BJ (cell line): ENCODE measurements at regions not wholly inside any gene's neighbourhood (a gene's known extent, or its start where the extent isn't known, plus 50 kb on each side); places are given as distances from the start of the nearest gene placed in this dataset.

ENCODE experiments used
- CTCF ChIA-PET: fragments of 350-600 bp; formaldehyde crosslinking; extraction: SDS; loops from one replicate; lab custom pipeline; 2021; ENCODE audit warnings: antibody characterized with exemption, inconsistent platforms; lab: Yijun Ruan, JAX
- POLR2A ChIA-PET: fragments of 300-600 bp; sonication (Branson Sonifier 250); formaldehyde crosslinking; extraction: SDS; loops from one replicate; lab custom pipeline; 2021; ENCODE audit warnings: antibody characterized with exemption; lab: Charles Lee
- DNase-seq: peaks from one replicate; pipeline ENCODE4 v3.0.0-alpha.2; 2011; ENCODE audit warnings: low read depth
- H3K27me3 ChIP-seq: 2 replicates; pipeline ENCODE4 v1.6.0; 2011; ENCODE audit warnings: low read length; ENCODE audit not compliant: control insufficient read depth, insufficient read depth
- H3K36me3 ChIP-seq: 2 replicates; pipeline ENCODE4 v1.5.1; 2011; ENCODE audit warnings: low read length; ENCODE audit not compliant: control insufficient read depth, insufficient read depth
- H3K4me3 ChIP-seq: 2 replicates; pipeline ENCODE4 v1.5.1; 2011; ENCODE audit warnings: low read depth, mild to moderate bottlenecking, control low read depth, low read length
- TF ChIP-seq, protein P1 (sequence below): IDR thresholded peaks from 2 replicates; pipeline ENCODE4 v1.5.1; 2011; ENCODE audit warnings: low read depth, mild to moderate bottlenecking, control low read depth, inconsistent platforms, low read length, moderate library complexity; ENCODE audit not compliant: insufficient read depth

DNA sequence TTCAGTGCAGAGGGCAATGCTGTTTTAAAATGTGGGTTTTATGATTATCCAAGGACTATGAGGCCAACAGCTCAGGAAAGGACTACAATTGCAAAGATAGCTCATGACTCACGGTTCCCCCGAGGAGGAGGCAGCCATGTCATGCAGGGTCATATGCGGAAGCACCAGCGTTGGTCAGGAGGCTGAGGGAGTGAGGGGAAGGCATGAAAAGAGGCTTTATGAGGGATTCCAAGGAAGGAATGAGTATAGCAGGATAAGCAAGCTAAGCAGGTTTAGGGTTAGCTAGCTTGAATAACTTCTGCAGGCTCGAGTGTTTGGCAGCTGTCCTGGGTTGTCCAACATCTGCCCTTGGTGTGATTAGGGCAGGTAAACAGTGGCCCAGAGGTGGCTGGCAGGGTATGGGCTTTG, 495.1 kb downstream of the SETD4 start:
- TF ChIP-seq, protein P1, sequence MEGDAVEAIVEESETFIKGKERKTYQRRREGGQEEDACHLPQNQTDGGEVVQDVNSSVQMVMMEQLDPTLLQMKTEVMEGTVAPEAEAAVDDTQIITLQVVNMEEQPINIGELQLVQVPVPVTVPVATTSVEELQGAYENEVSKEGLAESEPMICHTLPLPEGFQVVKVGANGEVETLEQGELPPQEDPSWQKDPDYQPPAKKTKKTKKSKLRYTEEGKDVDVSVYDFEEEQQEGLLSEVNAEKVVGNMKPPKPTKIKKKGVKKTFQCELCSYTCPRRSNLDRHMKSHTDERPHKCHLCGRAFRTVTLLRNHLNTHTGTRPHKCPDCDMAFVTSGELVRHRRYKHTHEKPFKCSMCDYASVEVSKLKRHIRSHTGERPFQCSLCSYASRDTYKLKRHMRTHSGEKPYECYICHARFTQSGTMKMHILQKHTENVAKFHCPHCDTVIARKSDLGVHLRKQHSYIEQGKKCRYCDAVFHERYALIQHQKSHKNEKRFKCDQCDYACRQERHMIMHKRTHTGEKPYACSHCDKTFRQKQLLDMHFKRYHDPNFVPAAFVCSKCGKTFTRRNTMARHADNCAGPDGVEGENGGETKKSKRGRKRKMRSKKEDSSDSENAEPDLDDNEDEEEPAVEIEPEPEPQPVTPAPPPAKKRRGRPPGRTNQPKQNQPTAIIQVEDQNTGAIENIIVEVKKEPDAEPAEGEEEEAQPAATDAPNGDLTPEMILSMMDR: no peak
- POLR2A ChIA-PET: interaction anchor here (0.6 to 1.0 kb wide), 2 partner anchors 138 to 274 kb away, joined by 3 to 5 read pairs; no protein-coding TSS in a partner anchor
- Histone ChIP-seq H3K27me3 (no peaks in the 10 kb centered on the region), H3K36me3 (no peaks in the 10 kb centered on the region), H3K4me3 (no peak overlapping the region)
- CTCF ChIA-PET: interaction anchor here (0.7 to 1.6 kb wide), 4 partner anchors 44 to 677 kb away, joined by 3 to 5 read pairs (median 4); no protein-coding TSS in a partner anchor
- DNase-seq: peak; percentile 76

DNA sequence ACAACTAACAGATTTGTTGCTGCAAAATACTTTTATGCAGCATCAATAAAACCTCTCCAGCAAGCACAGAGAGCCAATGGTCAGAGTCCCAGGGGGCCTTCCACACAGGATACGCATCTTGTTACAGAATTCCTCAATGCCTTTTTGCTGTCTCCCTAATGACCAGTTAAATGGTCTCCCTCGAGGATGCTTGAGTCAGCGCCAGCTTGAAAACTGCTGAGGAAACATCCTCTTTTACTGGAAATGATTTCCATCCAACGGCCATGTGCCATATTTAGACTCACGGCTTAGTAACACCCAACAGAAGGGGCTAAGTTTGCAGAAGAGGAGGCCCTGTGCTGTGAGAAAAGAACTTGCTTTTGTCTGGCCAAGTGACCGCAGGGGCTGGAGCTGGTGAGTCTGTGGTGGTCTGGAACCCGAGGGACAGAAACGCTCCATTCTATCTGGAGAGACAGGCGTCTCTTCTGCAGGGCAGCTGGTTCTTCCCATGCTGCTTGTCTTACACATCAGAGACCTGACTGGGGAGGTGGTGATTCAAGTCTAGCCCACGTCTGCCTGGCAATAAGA, 496.4 kb downstream of the SETD4 start:
- TF ChIP-seq, protein P1: no peak
- Histone ChIP-seq H3K27me3 (no peaks in the 10 kb centered on the region), H3K4me3 (peak overlapping the region; percentile 27), H3K36me3 (no peaks in the 10 kb centered on the region)
- CTCF ChIA-PET: interaction anchor here (0.7 to 1.2 kb wide), 3 partner anchors 9 to 276 kb away, joined by 3 to 4 read pairs (median 3); no protein-coding TSS in a partner anchor
- peak; percentile 93 for DNase-seq
- POLR2A ChIA-PET: no interaction called here

DNA sequence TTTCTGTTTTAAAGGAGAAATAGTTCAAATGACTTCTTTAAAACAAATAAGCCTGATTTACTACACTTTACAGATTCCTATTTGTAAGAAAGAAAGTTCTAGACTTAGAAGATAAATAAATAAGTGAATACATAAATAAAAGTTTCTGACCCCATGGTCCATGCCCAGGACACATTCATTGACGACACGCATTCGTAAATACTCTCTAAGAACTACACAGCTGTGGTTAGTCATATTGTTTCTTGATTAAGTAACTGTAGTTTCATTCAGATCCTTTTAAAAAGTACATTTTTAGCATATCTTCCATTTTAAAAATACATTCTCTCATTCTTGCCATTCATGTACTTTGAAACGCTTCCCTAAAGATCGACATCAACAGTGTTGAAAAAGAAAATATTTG, 497.4 kb downstream of the SETD4 start:
- ChIA-PET POLR2A (no interaction called here), CTCF (interaction anchor here (1.2 kb wide), 1 partner anchor 10 kb away, joined by 3 read pairs; no protein-coding TSS in a partner anchor)
- TF ChIP-seq, protein P1: no peak
- H3K27me3 ChIP-seq: no peaks in the 10 kb centered on the region
- no peaks in the 10 kb centered on the region for H3K36me3 ChIP-seq
- no peak overlapping the region for H3K4me3 ChIP-seq
- no peak for DNase-seq

DNA sequence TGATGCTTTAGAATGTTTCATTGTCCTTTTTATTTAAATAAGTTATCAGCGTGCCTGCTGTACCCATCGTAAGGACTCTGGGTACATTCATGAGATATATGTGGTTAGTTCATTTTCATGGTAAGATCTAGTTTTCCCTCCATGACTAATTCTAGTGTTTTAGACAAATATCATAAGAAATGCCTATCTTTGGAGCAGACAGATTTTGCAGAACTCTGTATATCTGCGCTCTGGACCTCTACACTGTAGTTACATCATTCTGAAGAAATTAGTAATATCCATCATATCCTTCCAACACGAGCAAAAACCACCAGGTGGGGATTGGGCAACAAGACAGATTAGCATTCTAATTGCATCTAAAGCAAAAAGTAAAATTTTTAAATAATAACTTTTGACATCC, 499.2 kb downstream of the SETD4 start:
- Histone ChIP-seq H3K27me3 (no peaks in the 10 kb centered on the region), H3K36me3 (no peaks in the 10 kb centered on the region), H3K4me3 (no peak overlapping the region)
- POLR2A ChIA-PET: no interaction called here
- no peak for DNase-seq
- CTCF ChIA-PET: no interaction called here
- TF ChIP-seq, protein P1: no peak

DNA sequence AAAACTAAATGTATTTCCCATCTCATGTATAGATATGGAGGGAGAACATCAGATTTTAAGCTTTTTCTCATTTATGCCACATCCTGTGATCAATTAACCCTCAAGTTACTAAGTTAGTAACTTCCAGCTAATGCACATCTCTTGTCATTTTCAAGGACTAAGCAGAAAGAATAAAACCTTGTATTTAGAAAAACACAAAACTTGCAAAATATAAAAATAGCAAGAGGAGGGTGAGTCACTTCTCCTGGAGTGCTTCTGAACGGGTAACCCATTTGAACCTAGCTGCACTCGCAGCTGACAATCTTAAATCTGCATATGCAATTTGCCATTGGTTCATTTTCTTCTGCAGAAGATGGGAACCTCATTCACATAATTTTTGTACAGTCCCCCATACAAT, 500.5 kb downstream of the SETD4 start:
- no peak for DNase-seq
- Histone ChIP-seq H3K4me3 (no peak overlapping the region), H3K27me3 (no peaks in the 10 kb centered on the region), H3K36me3 (no peaks in the 10 kb centered on the region)
- TF ChIP-seq, protein P1: no peak
- ChIA-PET POLR2A (no interaction called here), CTCF (no interaction called here)
